Muscle of leg (tissue), 3 donors: ENCODE measurements at regions not wholly inside any gene's neighbourhood (a gene's known extent, or its start where the extent isn't known, plus 50 kb on each side); places are given as distances from the start of the nearest gene placed in this dataset.
A peak's percentile ranks its signal among the peaks of the same experiment; 100 is the strongest.

Source experiments
- DNase-seq: peaks from one replicate; pipeline ENCODE4 v3.0.0; 2013
- H3K27ac ChIP-seq: one replicate; pipeline ENCODE4 v1.5.1; 2013; ENCODE audit warnings: mild to moderate bottlenecking, low read length, control low read depth
- H3K27me3 ChIP-seq: one replicate; pipeline ENCODE4 v1.6.1; 2013; ENCODE audit warnings: low read length; ENCODE audit not compliant: control insufficient read depth, insufficient read depth
- H3K36me3 ChIP-seq: one replicate; pipeline ENCODE4 v1.6.1; 2013; ENCODE audit warnings: low read length; ENCODE audit not compliant: control insufficient read depth, insufficient read depth
- H3K4me1 ChIP-seq: one replicate; pipeline ENCODE4 v1.6.1; 2013; ENCODE audit warnings: low read length; ENCODE audit not compliant: control insufficient read depth, insufficient read depth
- H3K4me3 ChIP-seq: one replicate; pipeline ENCODE4 v1.5.1; 2013; ENCODE audit warnings: low read length, control low read depth
- H3K9me3 ChIP-seq: replicated peaks from 2 replicates; pipeline ENCODE4 v1.6.1; 2013; ENCODE audit warnings: low read depth, low read length; ENCODE audit not compliant: control insufficient read depth
- WGBS: methylation state at CpG from one replicate; pipeline ENCODE4 v1.1.5; 2013; ENCODE audit warnings: missing lambda C conversion rate; ENCODE audit not compliant: insufficient coverage; 5-methylcytosine and 5-hydroxymethylcytosine counted together

DNA sequence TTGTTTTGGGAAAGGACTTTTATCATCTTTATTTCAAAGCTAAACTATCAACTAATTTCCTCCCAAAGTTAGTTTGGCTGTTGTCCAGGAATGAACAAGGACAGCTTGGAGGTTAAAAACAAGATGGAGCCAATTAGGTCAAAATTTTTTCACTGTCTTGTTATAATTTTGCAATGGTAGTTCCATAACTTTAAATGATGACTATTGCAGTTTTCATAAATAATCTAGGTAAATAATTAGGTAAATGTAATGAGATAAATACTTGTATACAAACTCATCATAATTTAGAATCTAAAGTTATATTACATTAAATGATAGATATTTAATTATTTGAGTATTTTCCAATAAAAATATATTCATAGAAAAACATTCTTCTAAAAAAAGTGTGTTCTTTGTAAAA lies 68.3 kb upstream of the DAZL start:
- H3K4me1 ChIP-seq: peaks cover 3% of the 10 kb centered on the region
- no peak for DNase-seq
- H3K9me3 ChIP-seq: peaks cover 3% of the 10 kb centered on the region
- H3K4me3 ChIP-seq: no peak overlapping the region
- H3K36me3 ChIP-seq: no peaks in the 10 kb centered on the region
- no peak overlapping the region for H3K27ac ChIP-seq
- H3K27me3 ChIP-seq: no peaks in the 10 kb centered on the region

DNA sequence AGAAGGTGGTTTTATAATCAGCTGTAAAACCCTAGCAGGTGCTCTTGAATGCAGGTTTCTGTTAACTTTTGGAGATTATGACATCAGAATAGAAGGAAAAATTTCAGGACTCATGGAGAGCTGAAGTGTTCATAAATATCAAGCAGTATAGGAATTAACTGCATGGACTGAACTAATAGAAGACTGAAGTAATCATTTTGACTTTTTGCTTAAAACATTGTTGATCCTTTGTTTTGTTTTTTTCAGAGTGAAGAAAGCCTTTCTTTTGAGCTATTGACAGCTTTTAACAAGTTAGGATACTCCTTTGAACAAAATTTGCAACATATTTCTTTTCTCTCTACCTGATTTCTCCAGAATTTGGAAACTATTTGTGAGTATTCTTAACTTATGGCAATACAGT lies 70.6 kb upstream of the DAZL start:
- H3K4me3 ChIP-seq: no peak overlapping the region
- no peaks in the 10 kb centered on the region for H3K27me3 ChIP-seq
- H3K27ac ChIP-seq: no peak overlapping the region
- H3K36me3 ChIP-seq: no peaks in the 10 kb centered on the region
- H3K9me3 ChIP-seq: peaks cover 3% of the 10 kb centered on the region
- H3K4me1 ChIP-seq: no peaks in the 10 kb centered on the region
- no peak for DNase-seq

GRCh38 chr3:16686679-16687078 lies 81.5 kb upstream of the DAZL start:
- Histone ChIP-seq H3K36me3 (no peaks in the 10 kb centered on the region), H3K4me1 (no peaks in the 10 kb centered on the region), H3K27me3 (no peaks in the 10 kb centered on the region), H3K9me3 (no peaks in the 10 kb centered on the region), H3K4me3 (no peak overlapping the region), H3K27ac (no peak overlapping the region)
- WGBS: 83% methylated on average over 2 of the region's 3 CpGs
- peak; percentile 16 for DNase-seq

GRCh38 chr3:16687221-16687620 lies 82.0 kb upstream of the DAZL start:
- Histone ChIP-seq H3K27ac (no peak overlapping the region), H3K9me3 (no peaks in the 10 kb centered on the region), H3K4me3 (no peak overlapping the region), H3K27me3 (no peaks in the 10 kb centered on the region), H3K36me3 (no peaks in the 10 kb centered on the region), H3K4me1 (no peaks in the 10 kb centered on the region)
- no peak for DNase-seq

GRCh38 chr3:16692486-16693344 lies 87.5 kb upstream of the DAZL start:
- no peak for DNase-seq
- no peaks in the 10 kb centered on the region for H3K9me3 ChIP-seq
- no peak overlapping the region for H3K27ac ChIP-seq
- no peaks in the 10 kb centered on the region for H3K36me3 ChIP-seq
- H3K4me3 ChIP-seq: no peak overlapping the region
- no peaks in the 10 kb centered on the region for H3K27me3 ChIP-seq
- H3K4me1 ChIP-seq: no peaks in the 10 kb centered on the region
- WGBS: 75% methylated on average over 6 of the region's 8 CpGs

DNA sequence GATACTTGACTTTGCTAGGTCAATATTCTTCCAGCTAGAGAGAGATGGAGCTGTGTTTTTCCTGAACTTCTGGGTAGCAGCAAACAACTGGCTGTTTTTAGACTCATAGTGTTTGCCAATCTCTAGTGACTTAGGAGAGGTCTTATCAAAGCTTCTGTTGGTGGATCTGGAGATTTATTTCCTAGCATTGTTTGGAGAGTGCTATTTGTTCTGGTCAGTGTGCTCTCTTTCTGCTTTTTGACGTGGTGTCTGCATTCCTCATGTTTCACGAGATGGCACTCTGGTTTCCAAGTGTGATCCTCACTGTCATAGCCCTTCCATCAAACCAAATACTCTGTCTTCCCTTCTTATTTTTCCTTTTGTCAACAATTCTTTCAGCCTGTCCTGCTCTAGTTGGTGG lies 88.6 kb upstream of the DAZL start:
- H3K27ac ChIP-seq: no peak overlapping the region
- H3K36me3 ChIP-seq: no peaks in the 10 kb centered on the region
- H3K4me3 ChIP-seq: no peak overlapping the region
- WGBS: 71% methylated on average over 1 of the region's 2 CpGs
- DNase-seq: no peak
- no peaks in the 10 kb centered on the region for H3K27me3 ChIP-seq
- no peaks in the 10 kb centered on the region for H3K9me3 ChIP-seq
- H3K4me1 ChIP-seq: no peaks in the 10 kb centered on the region

DNA sequence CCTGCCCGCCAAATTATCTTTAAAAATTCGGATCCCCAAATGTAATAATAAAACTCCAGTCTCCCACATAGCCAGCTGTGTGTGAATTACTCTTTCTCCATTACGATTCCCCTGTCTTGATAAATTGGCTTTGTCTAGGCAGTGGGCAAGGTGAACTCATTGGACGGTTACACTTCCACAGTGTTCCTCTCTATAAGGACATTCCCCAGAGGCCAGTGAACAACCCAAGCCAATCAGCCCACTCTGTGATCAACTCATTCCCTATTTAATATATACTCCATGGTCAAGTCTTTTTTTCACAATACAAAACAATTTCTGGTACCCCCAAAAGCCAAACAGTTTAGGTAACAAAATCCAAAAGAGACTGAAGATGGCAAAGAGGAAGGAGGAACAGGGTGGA lies 90.5 kb upstream of the DAZL start:
- no peak for DNase-seq
- Histone ChIP-seq H3K9me3 (no peaks in the 10 kb centered on the region), H3K4me3 (no peak overlapping the region), H3K36me3 (no peaks in the 10 kb centered on the region), H3K27ac (no peak overlapping the region), H3K27me3 (no peaks in the 10 kb centered on the region), H3K4me1 (no peaks in the 10 kb centered on the region)
- WGBS: 89% methylated on average over 2 of the region's 4 CpGs

DNA sequence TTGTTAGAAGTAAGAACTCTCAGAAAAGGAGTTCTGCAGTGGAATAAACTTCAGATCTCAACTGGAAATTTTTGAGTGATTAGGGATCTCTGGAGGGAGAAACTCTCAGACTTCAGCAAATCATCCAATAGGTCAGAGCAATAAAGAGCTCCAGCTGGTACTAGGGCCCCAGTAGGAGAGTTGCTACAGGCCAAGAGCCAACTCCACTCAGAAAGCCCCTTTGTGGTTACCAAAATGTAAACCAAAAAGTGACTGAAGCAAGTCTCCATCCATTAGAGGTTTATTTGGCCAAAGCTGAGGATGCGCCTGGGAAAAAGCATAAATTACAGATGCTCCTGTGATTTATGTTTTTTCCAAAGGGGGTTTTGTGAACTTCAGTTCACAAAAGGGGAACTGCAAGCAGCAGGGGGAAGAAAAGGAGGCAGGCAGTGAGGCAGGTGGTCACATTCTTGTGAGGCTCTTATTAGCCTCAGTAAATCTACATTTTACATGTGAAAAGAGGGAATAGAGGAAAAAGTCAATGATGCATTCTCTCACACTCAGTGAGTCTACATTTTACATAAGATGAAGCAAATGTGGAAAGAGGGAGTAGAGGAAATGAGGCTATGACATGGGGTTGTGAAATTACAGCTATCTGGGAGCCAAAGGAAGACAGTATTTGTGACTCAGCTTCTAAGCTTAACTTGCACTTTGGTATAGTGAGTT lies 92.4 kb upstream of the DAZL start:
- Histone ChIP-seq H3K9me3 (no peaks in the 10 kb centered on the region), H3K27me3 (no peaks in the 10 kb centered on the region), H3K4me1 (no peaks in the 10 kb centered on the region), H3K36me3 (no peaks in the 10 kb centered on the region), H3K27ac (no peak overlapping the region), H3K4me3 (no peak overlapping the region)
- DNase-seq: peak; percentile 5
- 60% methylated on average over 1 of the region's 1 CpG for WGBS

DNA sequence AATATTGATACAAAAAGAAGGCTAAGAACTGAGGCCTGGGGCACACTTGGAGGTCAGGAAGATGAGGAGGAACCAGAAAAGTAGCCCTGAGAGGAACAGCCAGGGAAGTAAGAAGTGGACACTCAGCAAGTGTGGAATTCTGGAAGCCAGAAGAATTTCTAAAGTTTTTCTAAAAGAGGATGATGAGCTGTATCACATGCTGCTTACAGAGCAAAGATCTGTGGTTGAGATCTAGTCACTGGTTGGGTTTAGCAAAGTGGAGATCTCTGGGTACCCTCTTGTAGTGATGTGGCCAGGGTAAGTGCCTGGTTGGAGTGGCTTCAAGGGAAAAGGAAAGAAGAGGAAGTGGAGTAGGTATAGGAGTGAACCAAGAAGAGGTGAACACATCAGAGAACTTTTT lies 95.4 kb upstream of the DAZL start:
- no peaks in the 10 kb centered on the region for H3K9me3 ChIP-seq
- H3K4me3 ChIP-seq: no peak overlapping the region
- H3K36me3 ChIP-seq: no peaks in the 10 kb centered on the region
- no peaks in the 10 kb centered on the region for H3K27me3 ChIP-seq
- H3K4me1 ChIP-seq: no peaks in the 10 kb centered on the region
- H3K27ac ChIP-seq: no peak overlapping the region
- peak; percentile 18 for DNase-seq

- H3K4me3 ChIP-seq: no peak overlapping the region
- DNase-seq: peak; percentile 49
- H3K4me1 ChIP-seq: no peaks in the 10 kb centered on the region
- no peaks in the 10 kb centered on the region for H3K27me3 ChIP-seq
- H3K9me3 ChIP-seq: no peaks in the 10 kb centered on the region
- H3K36me3 ChIP-seq: no peaks in the 10 kb centered on the region
- no peak overlapping the region for H3K27ac ChIP-seq
- whole genome bisulfite sequencing: 86% methylated on average over 2 of the region's 2 CpGs
Measured at GRCh38 chr3:16704941-16705340, 99.7 kb upstream of the DAZL start.
